ENCODE measurements at regions not wholly inside any gene's neighbourhood (a gene's known extent, or its start where the extent isn't known, plus 50 kb on each side); places are given as distances from the start of the nearest gene placed in this dataset.

DNA sequence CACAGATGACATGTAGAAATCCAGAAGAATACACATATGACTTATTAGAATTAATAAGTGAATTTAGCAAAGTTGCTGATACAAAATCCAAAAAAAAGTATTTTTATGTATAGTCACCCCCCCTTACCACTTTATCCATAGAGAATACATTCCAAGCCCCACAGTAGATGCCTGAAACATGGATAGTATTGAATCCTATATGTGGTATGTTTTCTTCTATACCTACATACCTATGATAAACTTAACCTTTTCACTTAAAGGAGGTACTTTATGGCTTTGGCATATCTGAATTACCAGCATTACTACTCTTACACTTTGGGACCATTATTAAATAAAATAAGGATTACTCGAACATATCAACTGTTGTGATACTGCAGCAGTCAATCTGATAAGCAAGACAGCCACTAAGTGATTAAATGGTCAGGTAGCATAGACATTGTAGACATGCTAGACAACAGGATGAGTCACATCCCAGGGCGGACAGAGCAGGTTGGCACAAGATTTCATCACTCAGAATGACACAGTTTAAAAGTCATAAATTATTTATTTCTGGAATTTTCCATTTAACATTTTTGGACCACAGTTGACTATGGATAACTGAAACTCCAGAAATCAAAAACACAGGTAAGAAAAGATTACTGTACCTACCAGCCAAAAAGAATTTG is 208.2 kb upstream of the CHAC2 start:
- Mint-ChIP-seq H3K27me3 (no peaks in the 10 kb centered on the region), H3K4me3 (ENCODE audit: low read depth) (no peak overlapping the region), H3K9me3 (ENCODE audit: low read depth) (peaks cover 11% of the 10 kb centered on the region), H3K36me3 (ENCODE audit: insufficient read depth) (no peaks in the 10 kb centered on the region), H3K27ac (no peak overlapping the region), H3K4me1 (ENCODE audit: low read depth) (peaks cover 2% of the 10 kb centered on the region)
- DNase-seq (ENCODE audit: low spot score, unreplicated experiment), result no peak
- TF ChIP-seq, protein P1, sequence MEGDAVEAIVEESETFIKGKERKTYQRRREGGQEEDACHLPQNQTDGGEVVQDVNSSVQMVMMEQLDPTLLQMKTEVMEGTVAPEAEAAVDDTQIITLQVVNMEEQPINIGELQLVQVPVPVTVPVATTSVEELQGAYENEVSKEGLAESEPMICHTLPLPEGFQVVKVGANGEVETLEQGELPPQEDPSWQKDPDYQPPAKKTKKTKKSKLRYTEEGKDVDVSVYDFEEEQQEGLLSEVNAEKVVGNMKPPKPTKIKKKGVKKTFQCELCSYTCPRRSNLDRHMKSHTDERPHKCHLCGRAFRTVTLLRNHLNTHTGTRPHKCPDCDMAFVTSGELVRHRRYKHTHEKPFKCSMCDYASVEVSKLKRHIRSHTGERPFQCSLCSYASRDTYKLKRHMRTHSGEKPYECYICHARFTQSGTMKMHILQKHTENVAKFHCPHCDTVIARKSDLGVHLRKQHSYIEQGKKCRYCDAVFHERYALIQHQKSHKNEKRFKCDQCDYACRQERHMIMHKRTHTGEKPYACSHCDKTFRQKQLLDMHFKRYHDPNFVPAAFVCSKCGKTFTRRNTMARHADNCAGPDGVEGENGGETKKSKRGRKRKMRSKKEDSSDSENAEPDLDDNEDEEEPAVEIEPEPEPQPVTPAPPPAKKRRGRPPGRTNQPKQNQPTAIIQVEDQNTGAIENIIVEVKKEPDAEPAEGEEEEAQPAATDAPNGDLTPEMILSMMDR (IDR thresholded peaks at IDR 0.05; ENCODE audit: unreplicated experiment), result no peak

DNA sequence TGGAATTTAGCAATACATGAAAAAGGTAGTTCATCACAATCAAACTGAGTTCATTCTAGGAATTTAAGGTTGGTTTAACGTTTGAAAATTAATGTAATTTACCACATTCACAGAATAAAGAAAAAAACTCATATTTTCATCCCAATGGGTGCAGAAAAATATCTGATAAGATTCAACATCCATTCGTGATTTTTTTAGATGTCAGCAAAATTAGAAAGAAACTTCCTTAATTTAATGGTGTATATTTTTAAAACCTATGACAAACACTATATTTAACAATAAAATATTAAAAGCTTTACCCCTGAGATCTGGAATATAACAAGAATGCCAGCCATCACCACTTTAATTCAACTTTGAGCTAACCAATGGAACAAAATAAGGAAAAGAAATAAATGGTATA is 208.7 kb upstream of the CHAC2 start:
- TF ChIP-seq, protein P1 (IDR thresholded peaks at IDR 0.05; ENCODE audit: unreplicated experiment), result no peak
- peaks cover 2% of the 10 kb centered on the region for H3K4me1 Mint-ChIP-seq (ENCODE audit: low read depth)
- H3K27ac Mint-ChIP-seq, result no peak overlapping the region
- no peak overlapping the region for H3K4me3 Mint-ChIP-seq (ENCODE audit: low read depth)
- H3K27me3 Mint-ChIP-seq, result no peaks in the 10 kb centered on the region
- no peak for DNase-seq (ENCODE audit: low spot score, unreplicated experiment)
- no peaks in the 10 kb centered on the region for H3K36me3 Mint-ChIP-seq (ENCODE audit: insufficient read depth)
- H3K9me3 Mint-ChIP-seq (ENCODE audit: low read depth), result peaks cover 11% of the 10 kb centered on the region

DNA sequence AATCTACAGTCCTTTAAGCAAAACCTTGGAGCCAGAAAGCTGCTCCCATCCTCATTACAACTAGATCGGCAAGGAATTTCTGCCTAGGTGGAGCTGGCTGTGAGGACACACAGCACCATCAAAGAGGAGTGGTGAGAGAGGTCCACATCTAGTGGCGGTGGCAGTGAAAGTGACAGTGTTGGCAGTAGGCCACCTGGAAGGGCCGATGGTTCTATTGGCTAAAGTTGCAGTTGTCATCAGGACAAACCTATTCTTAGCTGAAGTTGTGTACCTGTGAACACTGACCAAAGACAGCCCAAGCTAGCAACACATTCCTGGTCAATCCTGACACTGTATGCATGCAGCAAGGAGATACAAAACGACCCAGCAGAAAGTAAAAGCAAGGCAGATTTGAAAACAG is 218.1 kb upstream of the CHAC2 start:
- Mint-ChIP-seq H3K27me3 (no peaks in the 10 kb centered on the region), H3K4me3 (ENCODE audit: low read depth) (no peak overlapping the region), H3K4me1 (ENCODE audit: low read depth) (no peaks in the 10 kb centered on the region), H3K36me3 (ENCODE audit: insufficient read depth) (no peaks in the 10 kb centered on the region), H3K27ac (no peak overlapping the region), H3K9me3 (ENCODE audit: low read depth) (no peaks in the 10 kb centered on the region)
- TF ChIP-seq, protein P1 (IDR thresholded peaks at IDR 0.05; ENCODE audit: unreplicated experiment), result no peak
- no peak for DNase-seq (ENCODE audit: low spot score, unreplicated experiment)

GRCh38 chr2:53545604-53546003 is 222.0 kb upstream of the CHAC2 start:
- no peak for DNase-seq (ENCODE audit: low spot score, unreplicated experiment)
- no peaks in the 10 kb centered on the region for H3K27me3 Mint-ChIP-seq
- H3K27ac Mint-ChIP-seq, result no peak overlapping the region
- TF ChIP-seq, protein P1 (IDR thresholded peaks at IDR 0.05; ENCODE audit: unreplicated experiment), result no peak
- H3K4me3 Mint-ChIP-seq (ENCODE audit: low read depth), result no peak overlapping the region
- peaks cover 8% of the 10 kb centered on the region for H3K9me3 Mint-ChIP-seq (ENCODE audit: low read depth)
- no peaks in the 10 kb centered on the region for H3K4me1 Mint-ChIP-seq (ENCODE audit: low read depth)
- H3K36me3 Mint-ChIP-seq (ENCODE audit: insufficient read depth), result no peaks in the 10 kb centered on the region

- H3K4me1 Mint-ChIP-seq (ENCODE audit: low read depth), result no peaks in the 10 kb centered on the region
- H3K9me3 Mint-ChIP-seq (ENCODE audit: low read depth), result peaks cover 14% of the 10 kb centered on the region
- TF ChIP-seq, protein P1 (IDR thresholded peaks at IDR 0.05; ENCODE audit: unreplicated experiment), result no peak
- H3K36me3 Mint-ChIP-seq (ENCODE audit: insufficient read depth), result no peaks in the 10 kb centered on the region
- H3K4me3 Mint-ChIP-seq (ENCODE audit: low read depth), result no peak overlapping the region
- no peak overlapping the region for H3K27ac Mint-ChIP-seq
- DNase-seq (ENCODE audit: low spot score, unreplicated experiment), result no peak
- no peaks in the 10 kb centered on the region for H3K27me3 Mint-ChIP-seq
Observed at GRCh38 chr2:53544871-53545558, 222.6 kb upstream of the CHAC2 start.

All from progenitor cell of endocrine pancreas (in vitro differentiated cells).